Stomach (tissue), 4 donors: ENCODE measurements at regions not wholly inside any gene's neighbourhood (a gene's known extent, or its start where the extent isn't known, plus 50 kb on each side); places are given as distances from the start of the nearest gene placed in this dataset.

ENCODE experiments used
- EP300 ChIP-seq: sonication (generic); formaldehyde crosslinking; IDR thresholded peaks from one replicate; pipeline ENCODE4 v1.6.1; 2017; ENCODE audit warnings: antibody characterized with exemption
- POLR2A ChIP-seq, 4 donors: fragments of 450-650 bp; IDR thresholded peaks; one replicate each; pipeline ENCODE4 v1.6.1; 2016; ENCODE audit warnings: antibody characterized with exemption in 4 of 4, control low read depth in 2 of 4, mild to moderate bottlenecking in 1 of 4, moderate library complexity in 1 of 4
- TF ChIP-seq, protein P1 (sequence below), 7 experiments: fragments of 450-650 bp in 4 of 7; fragments of 200-600 bp in 3 of 7; sonication (generic) in 3 of 7; IDR thresholded peaks; one replicate each; pipeline ENCODE4 v1.5.1; 2016 to 2019; ENCODE audit warnings: antibody characterized with exemption in 7 of 7, control low read depth in 2 of 7, mild to moderate bottlenecking in 1 of 7

DNA sequence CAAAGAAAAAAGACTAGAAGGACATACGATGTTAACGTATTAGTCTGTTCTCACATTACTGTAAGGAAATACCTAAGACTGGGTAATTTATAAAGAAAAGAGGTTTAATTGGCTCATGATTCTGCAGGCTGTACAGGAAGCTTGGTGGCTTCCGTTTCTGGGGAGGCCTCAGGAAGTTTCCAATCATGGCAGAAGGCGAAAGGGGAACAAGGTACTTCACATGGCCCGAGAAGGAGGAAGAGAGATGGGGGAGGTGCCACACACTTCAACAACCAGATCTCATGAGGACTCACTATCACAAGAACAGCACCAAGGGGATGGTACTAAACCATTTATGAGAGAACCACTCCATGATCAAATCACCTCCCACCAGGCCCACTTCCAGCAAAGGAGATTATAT, 110.1 kb downstream of the CARTPT start:
- no peak for TF ChIP-seq POLR2A (IDR thresholded peaks at IDR 0.05)
- TF ChIP-seq, protein P1, sequence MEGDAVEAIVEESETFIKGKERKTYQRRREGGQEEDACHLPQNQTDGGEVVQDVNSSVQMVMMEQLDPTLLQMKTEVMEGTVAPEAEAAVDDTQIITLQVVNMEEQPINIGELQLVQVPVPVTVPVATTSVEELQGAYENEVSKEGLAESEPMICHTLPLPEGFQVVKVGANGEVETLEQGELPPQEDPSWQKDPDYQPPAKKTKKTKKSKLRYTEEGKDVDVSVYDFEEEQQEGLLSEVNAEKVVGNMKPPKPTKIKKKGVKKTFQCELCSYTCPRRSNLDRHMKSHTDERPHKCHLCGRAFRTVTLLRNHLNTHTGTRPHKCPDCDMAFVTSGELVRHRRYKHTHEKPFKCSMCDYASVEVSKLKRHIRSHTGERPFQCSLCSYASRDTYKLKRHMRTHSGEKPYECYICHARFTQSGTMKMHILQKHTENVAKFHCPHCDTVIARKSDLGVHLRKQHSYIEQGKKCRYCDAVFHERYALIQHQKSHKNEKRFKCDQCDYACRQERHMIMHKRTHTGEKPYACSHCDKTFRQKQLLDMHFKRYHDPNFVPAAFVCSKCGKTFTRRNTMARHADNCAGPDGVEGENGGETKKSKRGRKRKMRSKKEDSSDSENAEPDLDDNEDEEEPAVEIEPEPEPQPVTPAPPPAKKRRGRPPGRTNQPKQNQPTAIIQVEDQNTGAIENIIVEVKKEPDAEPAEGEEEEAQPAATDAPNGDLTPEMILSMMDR (IDR thresholded peaks at IDR 0.05): no peak
- no peak for TF ChIP-seq EP300
